WTC11 (cell line): ENCODE measurements at regions not wholly inside any gene's neighbourhood (a gene's known extent, or its start where the extent isn't known, plus 50 kb on each side); places are given as distances from the start of the nearest gene placed in this dataset.

Experiments
- ATF3 ChIP-seq: sonication (generic); formaldehyde crosslinking; conservative IDR thresholded peaks from 2 replicates; pipeline ENCODE4 v1.8.1; 2022; ENCODE audit warnings: mild to moderate bottlenecking, missing genetic modification reagents
- CTCF ChIP-seq: fragments of 200-600 bp; IDR thresholded peaks from 2 replicates; pipeline ENCODE4 v1.8.0; 2022; ENCODE audit warnings: antibody characterized with exemption
- HMGA2 ChIP-seq: fragments of 250-450 bp; sonication (Bioruptor Pico); IDR thresholded peaks from 2 replicates; pipeline ENCODE4 v1.4.0; 2021; ENCODE audit warnings: mild to moderate bottlenecking, moderate library complexity
- MAX ChIP-seq: sonication (generic); formaldehyde crosslinking; IDR thresholded peaks from 2 replicates; pipeline ENCODE4 v1.8.0; 2022; ENCODE audit warnings: mild to moderate bottlenecking, missing genetic modification reagents
- MYBL2 ChIP-seq: sonication (generic); formaldehyde crosslinking; IDR thresholded peaks from 2 replicates; pipeline ENCODE4 v1.8.1; 2023; ENCODE audit warnings: mild to moderate bottlenecking, moderate library complexity, missing genetic modification reagents
- SMAD3 ChIP-seq: sonication (generic); formaldehyde crosslinking; IDR thresholded peaks from 2 replicates; pipeline ENCODE4 v1.8.0; 2022; ENCODE audit warnings: missing genetic modification reagents, mild to moderate bottlenecking, borderline replicate concordance
- TCF7 ChIP-seq: sonication (generic); formaldehyde crosslinking; IDR thresholded peaks from 2 replicates; pipeline ENCODE4 v1.8.0; 2022; ENCODE audit warnings: mild to moderate bottlenecking, low read depth, missing genetic modification reagents, moderate library complexity
- USF2 ChIP-seq: sonication (generic); formaldehyde crosslinking; IDR thresholded peaks from 2 replicates; pipeline ENCODE4 v1.8.1; 2023; ENCODE audit warnings: mild to moderate bottlenecking, missing genetic modification reagents, moderate library complexity
- ZBTB21 ChIP-seq: sonication (generic); formaldehyde crosslinking; IDR thresholded peaks from 2 replicates; pipeline ENCODE4 v1.8.1; 2023; ENCODE audit warnings: mild to moderate bottlenecking, missing genetic modification reagents, borderline replicate concordance
- ZNF232 ChIP-seq: sonication (generic); formaldehyde crosslinking; IDR thresholded peaks from 2 replicates; pipeline ENCODE4 v1.8.0; 2022; ENCODE audit warnings: mild to moderate bottlenecking, missing genetic modification reagents

- no peak for TF ChIP-seq CTCF
- no peak for TF ChIP-seq MAX (CRISPR knock-in tag)
- no peak for TF ChIP-seq HMGA2
- TF ChIP-seq ATF3: no peak
- TF ChIP-seq MYBL2 (CRISPR knock-in tag): no peak
- no peak for TF ChIP-seq SMAD3 (CRISPR knock-in tag)
- no peak for TF ChIP-seq TCF7
- TF ChIP-seq USF2 (CRISPR knock-in tag): no peak
- TF ChIP-seq ZBTB21 (CRISPR knock-in tag): no peak
- TF ChIP-seq ZNF232 (CRISPR knock-in tag): no peak
These were observed 170.9 kb upstream of the GRIA3 start for GRCh38 chrX:123013141-123013540.
